Left kidney (tissue), 1 donor: ENCODE measurements at regions not wholly inside any gene's neighbourhood (a gene's known extent, or its start where the extent isn't known, plus 50 kb on each side); places are given as distances from the start of the nearest gene placed in this dataset.
A peak's percentile ranks its signal among the peaks of the same experiment; 100 is the strongest.
"Not testable (repeated sequence)": the region's sequence is repeated elsewhere in the genome, so short reads cannot be mapped to it uniquely, and the experiment has no call there.

Source experiments
- DNase-seq: peaks from one replicate; pipeline ENCODE4 v3.0.0-alpha.2; 2013

DNA sequence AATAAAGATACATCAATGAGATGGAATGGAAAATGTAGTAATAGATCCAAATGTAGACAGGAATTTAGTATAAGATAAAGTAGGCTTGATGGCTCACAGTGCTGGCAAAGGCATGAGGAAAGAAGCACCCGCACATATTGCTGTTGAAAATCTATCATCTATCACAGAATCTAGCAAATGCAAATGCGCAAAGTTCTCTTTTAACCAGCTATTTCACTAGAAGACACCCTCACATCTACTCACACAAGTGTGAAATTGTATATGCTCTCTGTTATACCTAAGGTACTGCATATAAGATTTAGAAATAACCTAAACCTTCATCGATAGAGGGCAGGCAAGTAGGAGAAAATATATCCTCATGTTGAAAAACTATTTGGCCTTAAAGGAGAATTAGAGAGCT is 756.7 kb upstream of the SEMA6D start:
- no peak for DNase-seq

DNA sequence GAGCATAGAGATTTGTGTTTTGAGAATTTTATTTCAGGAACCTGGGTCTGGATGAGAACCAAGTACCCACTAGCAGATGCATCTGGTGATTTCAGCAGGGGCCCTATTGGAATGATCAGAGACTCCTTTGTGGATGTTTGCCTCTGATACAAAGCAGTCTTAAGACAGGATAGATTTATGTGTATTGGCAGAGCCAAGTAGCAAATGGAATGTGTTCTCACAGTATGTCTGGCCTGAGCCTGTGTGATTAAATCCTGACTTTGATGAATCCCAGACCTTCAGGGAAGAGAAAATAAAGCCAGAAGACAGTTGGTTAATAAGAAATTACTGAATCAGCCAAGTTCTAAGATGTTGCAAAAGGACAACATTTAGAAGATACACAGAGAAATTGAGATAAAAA is 755.5 kb upstream of the SEMA6D start:
- peak; percentile 51 for DNase-seq

DNA sequence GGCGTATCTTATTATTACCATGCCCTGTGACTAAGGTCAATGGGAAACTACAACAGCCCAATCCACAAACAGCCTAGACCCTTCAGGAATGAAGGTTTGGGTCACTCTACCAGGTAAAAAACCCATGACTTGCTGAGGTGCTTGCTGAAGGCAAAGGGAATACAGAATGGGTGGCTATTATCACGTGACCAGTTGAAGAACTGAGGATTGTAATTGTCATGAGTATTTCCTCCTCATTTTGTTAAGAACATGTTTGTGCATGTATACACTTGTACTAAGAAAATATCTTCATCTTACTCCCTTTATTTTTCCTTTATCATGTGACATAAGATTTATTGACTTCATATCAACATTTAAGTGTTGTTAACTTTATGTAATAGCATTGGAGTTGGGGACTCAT is 729.2 kb upstream of the SEMA6D start:
- DNase-seq: not testable (repeated sequence)

DNA sequence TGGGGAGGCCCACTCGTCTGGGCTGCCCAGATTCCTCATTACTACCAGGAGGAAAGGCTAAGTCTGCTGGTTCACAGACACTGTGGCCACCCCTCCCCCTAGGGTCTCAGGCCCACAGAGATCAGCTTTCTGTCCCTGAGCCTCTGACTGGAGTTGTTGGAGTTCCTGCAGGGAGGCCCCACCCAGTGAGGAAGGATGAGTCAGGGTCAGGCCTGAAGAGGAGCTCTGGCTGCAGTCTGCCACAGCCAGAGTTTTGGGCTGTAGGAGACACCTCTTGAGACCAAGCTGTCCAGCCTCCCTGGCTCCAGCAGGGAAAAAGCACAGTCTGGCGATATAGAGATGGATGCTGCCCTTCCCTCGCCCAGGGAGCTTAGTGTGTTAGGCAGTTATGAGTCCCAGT is 720.9 kb upstream of the SEMA6D start:
- DNase-seq: no peak

DNA sequence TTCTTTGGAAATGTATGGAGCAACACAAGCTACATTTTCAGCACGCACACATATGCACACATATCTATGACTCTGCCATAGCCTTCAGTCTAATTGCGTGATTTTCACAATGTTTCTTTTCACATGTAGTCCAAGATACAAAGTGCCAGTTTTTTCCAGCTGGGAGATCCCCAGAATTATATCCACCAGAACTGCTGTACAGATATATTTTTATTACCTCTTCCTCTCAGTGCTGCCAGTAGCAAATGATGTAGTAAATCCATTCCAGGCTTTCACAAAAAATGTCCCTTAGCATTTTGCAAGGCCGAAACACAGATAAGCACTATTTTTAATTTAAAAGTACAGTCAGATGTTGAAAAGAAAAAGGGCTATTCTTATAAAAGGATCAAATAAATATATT is 719.8 kb upstream of the SEMA6D start:
- DNase-seq: no peak

DNA sequence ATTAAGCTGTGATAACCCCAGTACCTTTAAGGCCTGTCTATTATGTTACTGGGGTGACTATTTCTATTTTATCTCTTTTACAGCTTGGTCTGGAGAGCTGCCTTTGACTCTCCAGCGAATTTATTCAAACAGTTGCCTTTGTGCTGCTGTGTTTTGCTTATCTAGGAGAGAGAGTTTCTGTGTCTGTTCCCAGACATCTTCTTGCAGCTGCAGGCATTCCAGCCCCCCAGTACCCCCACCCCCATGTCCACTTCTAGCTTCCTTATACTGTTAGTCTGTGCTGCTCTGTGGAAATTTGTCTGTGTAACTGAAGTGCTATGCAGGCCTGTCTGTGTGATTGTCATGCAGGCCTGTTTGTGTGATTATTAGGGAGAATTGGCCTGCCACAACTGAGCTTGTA is 713.7 kb upstream of the SEMA6D start:
- DNase-seq: no peak

DNA sequence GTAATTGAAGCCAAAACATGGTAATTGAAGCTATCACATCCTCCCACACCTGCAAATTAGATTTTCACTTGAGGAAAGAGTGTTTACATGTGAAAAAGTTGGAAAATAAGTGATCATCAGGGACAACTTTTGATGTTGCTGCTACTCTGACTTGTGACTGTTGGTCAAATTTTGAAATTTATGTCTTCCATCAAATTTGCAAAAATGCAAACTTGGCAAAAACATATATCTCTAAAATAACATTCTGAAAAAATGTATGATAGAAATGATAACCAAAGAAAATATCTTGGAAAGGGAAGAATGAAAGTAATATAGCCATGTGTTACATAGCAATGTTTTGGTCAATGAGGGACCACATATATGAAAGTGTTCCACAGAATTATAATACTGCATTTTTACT is 703.9 kb upstream of the SEMA6D start:
- no peak for DNase-seq

DNA sequence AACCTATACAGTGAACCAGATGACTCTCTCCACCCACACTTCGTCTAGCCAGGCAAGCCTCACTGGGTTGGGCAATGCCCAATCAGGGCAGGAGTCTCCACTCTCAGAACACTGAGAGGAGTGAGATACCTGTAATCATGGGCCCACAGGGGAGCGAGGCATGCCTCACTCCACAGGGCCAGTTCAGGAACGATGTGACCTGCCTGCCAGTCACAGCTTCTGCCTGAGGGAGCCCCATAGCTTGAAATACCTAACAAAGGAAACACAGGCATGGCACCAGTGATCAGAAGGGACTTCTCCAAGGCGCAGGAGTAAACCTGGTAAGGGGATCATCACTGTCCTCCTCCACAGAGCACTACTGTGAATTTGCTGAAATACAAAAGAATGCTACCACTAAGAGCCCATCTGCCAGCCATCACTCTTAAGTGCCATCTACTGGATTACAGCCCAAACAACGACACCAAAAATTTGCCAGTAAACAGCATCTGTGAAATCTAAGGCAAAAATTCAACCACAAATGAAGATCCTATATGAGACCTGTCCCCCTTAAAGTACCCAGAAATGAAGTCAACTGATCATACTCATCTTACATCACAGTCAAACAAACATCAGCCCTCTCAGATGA is 689.9 kb upstream of the SEMA6D start:
- DNase-seq: peak; percentile 8

DNA sequence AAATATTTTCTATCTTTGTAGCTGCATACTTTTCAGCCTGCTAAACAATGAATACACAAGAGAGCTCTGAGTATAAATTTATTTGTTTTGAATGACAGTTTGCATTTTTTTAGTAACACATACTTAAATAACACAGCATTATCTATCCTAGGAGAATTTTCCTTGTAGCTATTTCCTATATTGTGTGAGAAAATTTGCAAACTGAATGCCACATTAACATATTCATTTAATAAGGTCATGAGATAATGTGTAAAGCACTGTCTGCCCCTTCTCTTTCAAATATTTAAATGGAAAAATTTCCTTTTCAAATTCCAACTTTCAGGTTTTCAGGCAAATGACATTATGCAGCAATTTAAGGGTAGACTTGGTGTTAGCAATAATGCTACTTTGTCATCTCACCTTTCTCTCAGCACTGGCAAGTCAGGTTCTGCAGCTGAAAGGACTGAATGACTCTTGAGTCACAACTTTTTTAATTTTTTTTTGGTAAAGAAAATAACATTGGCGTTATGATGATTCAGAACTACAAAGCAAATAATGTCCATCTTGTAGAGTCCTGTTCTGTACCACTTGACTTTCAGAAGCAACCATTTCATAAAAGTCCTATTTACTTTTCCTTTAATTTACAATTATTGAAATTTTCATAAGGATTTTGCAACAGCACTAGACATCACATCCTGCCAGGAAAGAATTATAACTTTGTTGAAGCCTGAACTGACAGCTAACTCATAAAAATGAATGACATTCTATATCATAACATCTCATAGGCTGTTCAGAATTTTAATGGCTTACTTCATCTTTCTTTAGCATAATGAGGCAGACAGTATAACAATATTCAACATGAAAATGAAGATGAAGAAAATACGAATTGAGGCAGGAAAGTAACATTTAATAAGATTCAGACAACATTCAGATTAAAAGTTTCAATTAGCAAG is 681.6 kb upstream of the SEMA6D start:
- no peak for DNase-seq

DNA sequence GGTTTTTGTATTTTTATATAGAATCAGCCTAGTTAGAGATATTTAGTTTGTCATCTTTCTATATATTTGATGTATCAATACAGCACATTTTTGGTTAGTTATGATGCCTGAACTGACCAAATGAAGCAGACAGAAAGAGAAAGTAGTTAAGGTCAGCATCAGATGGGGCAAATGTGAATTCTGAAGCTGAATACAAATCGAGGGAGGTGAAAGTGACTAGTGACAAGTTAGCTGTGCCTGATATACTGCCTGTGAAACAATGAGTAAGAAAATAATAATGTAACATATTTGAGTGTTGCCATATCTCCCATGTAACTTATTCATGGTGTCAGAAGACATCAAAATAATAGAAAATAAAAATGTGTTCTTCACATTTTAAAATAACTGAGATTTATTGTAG is 680.3 kb upstream of the SEMA6D start:
- no peak for DNase-seq

DNA sequence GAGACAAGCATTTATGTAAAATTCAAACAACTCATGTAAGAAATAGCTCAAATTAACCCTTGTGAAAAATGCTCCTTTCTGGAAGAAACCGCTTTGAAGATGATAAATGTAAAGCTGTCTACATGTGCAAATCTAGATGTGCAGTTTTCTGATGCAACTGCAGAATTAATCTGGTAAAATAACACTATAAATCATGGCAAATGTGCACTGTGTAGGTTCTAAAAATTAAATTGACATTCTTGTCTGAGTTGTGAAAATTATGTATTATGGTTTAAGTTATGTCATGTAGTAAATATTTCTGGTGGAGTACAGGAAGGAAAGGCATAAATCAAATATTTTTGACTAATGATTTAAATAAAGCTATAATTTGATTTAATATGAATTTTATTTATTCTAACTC is 678.1 kb upstream of the SEMA6D start:
- no peak for DNase-seq

DNA sequence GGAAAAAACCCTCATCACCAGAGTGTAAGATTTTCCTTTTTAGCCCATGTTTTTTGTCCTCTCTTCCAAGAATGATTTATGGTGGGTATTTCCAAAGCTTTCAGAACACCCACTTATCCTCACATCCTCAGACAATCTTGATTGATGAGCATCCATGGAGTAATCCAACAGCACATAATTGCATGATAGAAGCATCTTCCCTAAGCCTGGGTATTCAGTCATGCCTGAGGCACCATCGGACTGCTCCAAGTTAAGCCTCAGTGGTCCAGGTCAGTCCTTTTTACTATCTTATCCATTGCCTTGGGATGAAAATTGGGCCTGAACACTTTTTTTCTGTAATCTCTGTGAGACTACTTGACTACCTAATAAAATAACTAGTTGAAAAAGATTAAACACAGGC is 676.0 kb upstream of the SEMA6D start:
- no peak for DNase-seq

DNA sequence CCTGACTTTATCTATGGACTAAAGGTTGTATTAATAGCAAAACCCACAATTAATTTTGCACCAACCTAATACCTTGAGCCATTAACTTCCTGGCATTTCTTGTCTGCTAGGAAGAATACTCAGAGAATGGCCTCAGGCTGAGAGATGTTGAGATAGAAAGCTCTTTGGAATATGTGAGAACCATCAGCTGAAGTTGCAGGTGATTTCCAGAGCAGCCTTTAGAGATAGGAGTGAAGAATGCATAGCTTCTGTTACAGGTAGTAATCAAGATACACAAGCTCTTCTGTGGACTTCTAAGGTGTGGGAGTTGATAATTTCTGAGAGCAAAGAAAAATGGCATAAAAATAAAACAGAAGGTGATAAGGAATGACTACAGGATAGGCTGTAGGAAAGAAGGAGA is 669.3 kb upstream of the SEMA6D start:
- DNase-seq: not testable (repeated sequence)

DNA sequence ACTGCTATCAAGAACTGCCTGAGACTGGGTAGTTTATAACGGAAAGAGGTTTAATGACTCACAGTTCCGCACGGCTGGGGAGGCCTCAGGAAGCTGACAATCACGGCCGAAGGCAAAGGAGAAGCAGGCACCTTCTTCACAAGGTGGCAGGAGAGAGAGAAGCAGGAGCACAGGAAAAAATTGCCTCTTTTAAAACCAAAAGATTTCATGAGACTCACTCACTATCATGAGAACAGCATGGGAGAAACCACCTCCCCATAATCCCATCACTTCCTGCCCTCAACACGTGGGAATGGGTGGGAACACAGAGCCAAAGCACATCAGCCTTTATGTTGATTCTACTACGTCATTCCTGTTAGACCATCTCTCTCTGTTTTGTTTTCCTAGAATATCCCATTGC is 650.9 kb upstream of the SEMA6D start:
- no peak for DNase-seq

DNA sequence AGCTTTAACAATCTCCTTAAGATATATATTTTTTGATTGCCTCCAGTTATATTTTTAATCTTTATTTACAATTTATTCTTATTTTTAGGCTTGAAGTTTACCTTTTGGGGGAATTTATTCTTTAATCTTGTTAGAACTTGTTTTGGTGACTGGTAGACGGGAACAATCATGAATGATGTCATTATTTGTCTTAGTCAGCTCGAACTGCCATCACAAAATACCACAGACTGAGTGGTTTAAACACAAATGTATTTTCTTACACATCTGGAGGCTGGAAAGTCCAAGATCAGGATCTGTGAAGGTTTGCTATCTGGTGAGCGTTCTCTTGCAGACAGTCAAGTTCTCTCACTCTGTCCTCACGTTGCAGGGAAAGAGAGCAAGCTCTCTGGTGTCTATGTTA is 639.5 kb upstream of the SEMA6D start:
- not testable (repeated sequence) for DNase-seq

DNA sequence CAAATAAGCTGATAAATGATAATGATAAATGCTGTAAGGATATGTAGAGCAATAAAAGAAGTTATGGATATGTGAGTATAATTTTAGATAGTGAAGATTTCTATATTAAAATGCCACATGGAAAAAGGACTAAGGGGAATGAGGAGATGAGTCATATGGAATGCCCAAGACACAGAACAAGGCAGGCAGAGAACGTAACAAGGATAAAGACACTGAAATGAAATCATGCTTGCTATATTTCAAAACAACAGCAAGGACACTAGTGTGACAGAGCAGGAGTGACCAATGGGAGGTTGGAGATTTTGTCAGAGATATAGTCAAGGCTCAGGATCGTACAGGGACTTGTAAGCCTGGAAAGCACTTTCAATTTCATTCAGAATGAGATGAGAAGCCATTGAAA is 621.5 kb upstream of the SEMA6D start:
- no peak for DNase-seq

DNA sequence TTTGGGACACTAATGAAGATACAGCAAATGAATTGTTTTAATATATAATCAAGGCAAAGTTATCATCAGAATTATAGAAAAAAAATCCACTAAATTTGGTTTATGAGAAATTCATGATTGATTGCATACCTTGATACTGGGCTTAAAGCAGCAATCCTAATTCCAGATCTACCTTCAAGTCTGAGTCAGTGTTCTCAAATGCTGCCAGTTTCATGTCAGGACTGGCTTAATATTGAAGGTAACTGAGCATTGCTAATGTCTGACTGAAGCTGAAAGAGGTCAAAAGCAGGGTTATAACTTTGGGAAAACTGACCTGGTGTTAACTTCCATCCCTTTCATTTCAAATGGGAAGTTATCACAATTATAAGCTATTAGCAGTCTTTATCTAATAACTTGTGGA is 618.8 kb upstream of the SEMA6D start:
- not testable (repeated sequence) for DNase-seq

DNA sequence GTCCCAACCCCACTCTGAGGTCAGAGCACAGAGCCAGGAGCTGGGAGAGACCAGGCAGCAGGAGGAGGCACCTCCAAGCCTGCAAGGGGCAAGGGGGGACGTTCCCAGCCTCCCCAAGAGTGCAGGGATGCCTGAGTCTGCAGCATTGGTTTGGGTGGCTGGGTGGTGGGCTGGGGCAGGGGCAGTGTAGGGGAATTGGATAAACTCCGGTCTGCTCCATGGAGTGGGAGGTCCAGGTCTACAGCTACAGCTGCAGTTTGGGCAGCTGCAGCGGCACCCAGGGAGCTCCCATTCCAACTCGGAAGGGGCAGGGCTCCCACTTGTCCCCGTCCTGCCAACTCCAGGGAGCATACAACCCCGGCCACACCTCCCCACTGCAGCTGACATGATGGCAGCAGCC is 617.5 kb upstream of the SEMA6D start:
- DNase-seq: not testable (repeated sequence)

DNA sequence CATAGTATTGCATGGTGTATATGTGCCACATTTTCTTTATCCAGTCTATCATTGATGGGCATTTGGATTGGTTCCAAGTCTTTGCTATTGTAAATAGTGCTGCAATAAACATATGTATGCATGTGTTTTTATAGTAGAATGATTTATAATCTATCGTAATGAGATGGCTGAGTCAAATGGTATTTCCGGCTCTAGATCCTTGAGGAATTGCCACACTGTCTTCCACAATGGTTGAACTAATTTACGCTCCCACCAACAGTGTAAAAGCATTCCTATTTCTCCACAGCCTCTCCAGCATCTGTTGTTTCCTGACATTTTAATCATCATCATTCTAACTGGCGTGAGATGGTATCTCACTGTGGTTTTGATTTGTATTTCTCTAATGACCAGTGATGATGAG is 608.5 kb upstream of the SEMA6D start:
- DNase-seq: not testable (repeated sequence)

DNA sequence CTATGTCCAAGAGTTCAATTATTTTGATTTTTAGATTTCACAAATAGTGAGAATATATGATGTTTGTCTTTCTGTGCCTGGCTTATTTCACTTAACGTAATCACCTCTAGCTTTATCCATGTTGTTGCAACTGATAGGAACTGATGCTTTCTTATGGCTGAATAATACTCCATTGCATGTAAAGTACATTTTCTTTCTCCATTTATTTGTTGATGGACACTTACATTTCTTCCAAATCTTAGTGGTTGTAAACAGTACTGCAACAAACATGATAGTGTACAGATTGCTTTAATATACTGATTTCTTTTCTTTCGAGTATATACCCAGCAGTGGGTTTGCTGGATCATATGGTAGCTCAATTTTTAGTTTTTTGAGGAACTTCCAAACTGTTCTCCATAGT is 600.6 kb upstream of the SEMA6D start:
- DNase-seq: no peak

DNA sequence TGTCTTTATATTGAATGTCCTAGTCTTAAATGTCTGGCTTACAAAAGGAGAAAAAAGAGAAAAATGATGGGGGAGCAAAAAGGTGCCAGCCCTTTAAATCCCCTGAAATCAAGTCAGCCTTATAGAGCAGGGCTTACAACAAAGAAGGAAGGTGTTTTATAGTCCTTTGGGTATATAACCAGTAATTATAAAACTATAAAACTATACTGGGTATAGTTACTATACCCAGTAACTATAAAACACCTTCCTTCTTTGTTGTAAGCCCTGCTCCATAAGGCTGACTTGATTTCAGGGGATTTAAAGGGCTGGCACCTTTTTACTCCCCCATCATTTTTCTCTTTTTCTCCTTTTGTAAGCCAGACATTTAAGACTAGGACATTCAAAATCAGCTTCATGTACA is 598.0 kb upstream of the SEMA6D start:
- DNase-seq: no peak

DNA sequence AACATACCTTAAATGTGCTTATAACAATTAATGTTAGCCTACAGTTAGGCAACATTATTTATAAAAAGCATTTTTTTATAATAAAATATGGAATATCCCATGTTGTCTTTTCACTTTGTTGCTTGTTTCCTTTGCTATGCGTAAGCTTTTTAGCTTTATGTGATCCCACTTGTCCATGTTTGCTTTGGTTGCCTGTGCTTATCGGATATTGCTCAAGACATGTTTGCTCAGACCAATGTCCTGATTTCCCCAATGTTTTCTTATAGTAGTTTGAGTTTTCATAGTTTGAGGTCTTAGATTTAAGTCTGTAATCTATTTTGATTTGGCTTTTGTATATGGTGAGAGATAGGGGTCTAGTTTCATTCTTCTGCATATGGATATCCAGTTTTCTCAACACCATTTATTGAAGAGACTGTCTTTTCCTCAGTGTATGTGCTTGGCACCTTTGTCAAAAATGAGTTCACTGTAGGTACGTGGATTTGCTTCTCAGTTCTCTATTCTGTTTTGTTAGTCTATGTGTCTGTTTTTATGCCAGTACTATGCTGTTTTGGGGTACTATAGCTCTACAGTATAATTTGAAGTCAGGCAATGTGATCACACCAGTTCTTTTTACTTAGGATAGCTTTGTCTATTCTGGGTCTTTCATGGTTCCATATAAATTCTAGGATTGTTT is 592.7 kb upstream of the SEMA6D start:
- no peak for DNase-seq

DNA sequence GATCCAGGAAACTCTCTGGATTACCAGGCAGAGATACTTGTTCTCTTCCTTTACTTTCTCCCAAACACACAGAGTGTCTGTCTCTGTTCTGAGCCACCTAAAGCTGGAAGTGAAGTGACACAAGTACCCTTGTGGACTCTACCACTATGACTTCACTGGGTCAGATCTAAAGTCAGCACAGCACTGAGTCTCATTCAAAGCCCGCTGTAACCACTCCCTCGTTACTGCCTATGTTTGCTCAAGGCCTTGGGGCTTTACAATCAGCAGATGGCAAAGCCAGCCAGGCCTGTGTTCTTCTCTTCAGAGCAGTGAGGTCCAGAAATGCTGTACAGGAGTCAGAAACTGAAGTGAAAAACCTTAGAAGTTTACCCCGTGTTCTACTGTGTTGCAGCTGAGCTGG is 588.3 kb upstream of the SEMA6D start:
- DNase-seq: no peak
